ENCODE measurements at regions not wholly inside any gene's neighbourhood (a gene's known extent, or its start where the extent isn't known, plus 50 kb on each side); places are given as distances from the start of the nearest gene placed in this dataset.

DNA sequence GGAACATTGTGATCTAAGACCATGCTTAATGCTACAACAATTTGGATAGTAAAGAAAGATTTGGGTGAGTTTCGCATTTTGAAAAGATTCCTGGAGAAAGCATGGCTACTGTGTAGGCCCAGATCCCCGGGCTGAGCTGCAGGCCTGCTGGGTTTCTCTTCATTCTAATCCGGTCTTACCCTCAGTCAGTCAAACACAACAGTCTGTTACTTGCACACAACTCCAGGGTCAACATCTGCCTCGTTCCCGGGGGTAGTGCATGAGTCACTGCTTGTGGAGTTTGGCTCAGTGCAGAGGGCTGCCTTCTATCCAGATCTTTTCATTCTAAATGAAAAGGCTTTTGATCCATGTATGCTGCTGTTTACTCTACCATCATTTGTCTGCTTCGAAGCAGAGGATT, 60.4 kb upstream of the SEL1L start:
- TF ChIP-seq TAF1 (IDR thresholded peaks at IDR 0.05; ENCODE audit: low read depth) (no peak), EP300 (conservative IDR thresholded peaks at IDR 0.05; ENCODE audit: poor library complexity, severe bottlenecking) (no peak), RAD21 (conservative IDR thresholded peaks at IDR 0.05) (no peak), EZH2 (IDR thresholded peaks at IDR 0.05; ENCODE audit: borderline replicate concordance, insufficient read depth, low read length, poor library complexity, severe bottlenecking) (no peak), POLR2AphosphoS5 (IDR thresholded peaks at IDR 0.05) (no peak), MXI1 (conservative IDR thresholded peaks at IDR 0.05; ENCODE audit: poor library complexity, severe bottlenecking) (no peak), SMC3 (conservative IDR thresholded peaks at IDR 0.05; ENCODE audit: poor library complexity) (no peak)
- TF ChIP-seq, protein P1, sequence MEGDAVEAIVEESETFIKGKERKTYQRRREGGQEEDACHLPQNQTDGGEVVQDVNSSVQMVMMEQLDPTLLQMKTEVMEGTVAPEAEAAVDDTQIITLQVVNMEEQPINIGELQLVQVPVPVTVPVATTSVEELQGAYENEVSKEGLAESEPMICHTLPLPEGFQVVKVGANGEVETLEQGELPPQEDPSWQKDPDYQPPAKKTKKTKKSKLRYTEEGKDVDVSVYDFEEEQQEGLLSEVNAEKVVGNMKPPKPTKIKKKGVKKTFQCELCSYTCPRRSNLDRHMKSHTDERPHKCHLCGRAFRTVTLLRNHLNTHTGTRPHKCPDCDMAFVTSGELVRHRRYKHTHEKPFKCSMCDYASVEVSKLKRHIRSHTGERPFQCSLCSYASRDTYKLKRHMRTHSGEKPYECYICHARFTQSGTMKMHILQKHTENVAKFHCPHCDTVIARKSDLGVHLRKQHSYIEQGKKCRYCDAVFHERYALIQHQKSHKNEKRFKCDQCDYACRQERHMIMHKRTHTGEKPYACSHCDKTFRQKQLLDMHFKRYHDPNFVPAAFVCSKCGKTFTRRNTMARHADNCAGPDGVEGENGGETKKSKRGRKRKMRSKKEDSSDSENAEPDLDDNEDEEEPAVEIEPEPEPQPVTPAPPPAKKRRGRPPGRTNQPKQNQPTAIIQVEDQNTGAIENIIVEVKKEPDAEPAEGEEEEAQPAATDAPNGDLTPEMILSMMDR (IDR thresholded peaks at IDR 0.05; ENCODE audit: poor library complexity, severe bottlenecking), result no peak
- TF ChIP-seq, protein P2, sequence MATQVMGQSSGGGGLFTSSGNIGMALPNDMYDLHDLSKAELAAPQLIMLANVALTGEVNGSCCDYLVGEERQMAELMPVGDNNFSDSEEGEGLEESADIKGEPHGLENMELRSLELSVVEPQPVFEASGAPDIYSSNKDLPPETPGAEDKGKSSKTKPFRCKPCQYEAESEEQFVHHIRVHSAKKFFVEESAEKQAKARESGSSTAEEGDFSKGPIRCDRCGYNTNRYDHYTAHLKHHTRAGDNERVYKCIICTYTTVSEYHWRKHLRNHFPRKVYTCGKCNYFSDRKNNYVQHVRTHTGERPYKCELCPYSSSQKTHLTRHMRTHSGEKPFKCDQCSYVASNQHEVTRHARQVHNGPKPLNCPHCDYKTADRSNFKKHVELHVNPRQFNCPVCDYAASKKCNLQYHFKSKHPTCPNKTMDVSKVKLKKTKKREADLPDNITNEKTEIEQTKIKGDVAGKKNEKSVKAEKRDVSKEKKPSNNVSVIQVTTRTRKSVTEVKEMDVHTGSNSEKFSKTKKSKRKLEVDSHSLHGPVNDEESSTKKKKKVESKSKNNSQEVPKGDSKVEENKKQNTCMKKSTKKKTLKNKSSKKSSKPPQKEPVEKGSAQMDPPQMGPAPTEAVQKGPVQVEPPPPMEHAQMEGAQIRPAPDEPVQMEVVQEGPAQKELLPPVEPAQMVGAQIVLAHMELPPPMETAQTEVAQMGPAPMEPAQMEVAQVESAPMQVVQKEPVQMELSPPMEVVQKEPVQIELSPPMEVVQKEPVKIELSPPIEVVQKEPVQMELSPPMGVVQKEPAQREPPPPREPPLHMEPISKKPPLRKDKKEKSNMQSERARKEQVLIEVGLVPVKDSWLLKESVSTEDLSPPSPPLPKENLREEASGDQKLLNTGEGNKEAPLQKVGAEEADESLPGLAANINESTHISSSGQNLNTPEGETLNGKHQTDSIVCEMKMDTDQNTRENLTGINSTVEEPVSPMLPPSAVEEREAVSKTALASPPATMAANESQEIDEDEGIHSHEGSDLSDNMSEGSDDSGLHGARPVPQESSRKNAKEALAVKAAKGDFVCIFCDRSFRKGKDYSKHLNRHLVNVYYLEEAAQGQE (IDR thresholded peaks at IDR 0.05; ENCODE audit: borderline replicate concordance), result no peak
